Brain microvascular endothelial cell (primary cell): ENCODE measurements at regions not wholly inside any gene's neighbourhood (a gene's known extent, or its start where the extent isn't known, plus 50 kb on each side); places are given as distances from the start of the nearest gene placed in this dataset.

Experiments used
- DNase-seq: peaks from one replicate; pipeline ENCODE4 v3.0.0-alpha.2; 2020
- H3K27ac ChIP-seq: fragments of 250-450 bp; sonication (Bioruptor Pico); 2 replicates; pipeline ENCODE4 v1.5.1; 2020; ENCODE audit warnings: mild to moderate bottlenecking, moderate library complexity
- H3K27me3 ChIP-seq: fragments of 250-450 bp; sonication (Bioruptor Pico); replicated peaks from 2 replicates; pipeline ENCODE4 v1.5.1; 2020; ENCODE audit warnings: mild to moderate bottlenecking
- H3K36me3 ChIP-seq: fragments of 250-450 bp; sonication (Bioruptor Pico); replicated peaks from 2 replicates; pipeline ENCODE4 v1.5.1; 2020; ENCODE audit warnings: mild to moderate bottlenecking
- H3K4me3 ChIP-seq: 2 replicates; pipeline ENCODE4 v1.5.1; 2011; ENCODE audit warnings: low read depth, mild to moderate bottlenecking, control low read depth, low read length, moderate library complexity
- in situ Hi-C: cut with HindIII; loops from 2 replicates; pipeline ENCODE4 v1.10.0; 2017; ENCODE audit warnings: low sequenced_read_pairs, low pct_ligation_motif_present
- TF ChIP-seq, protein P1 (sequence below): IDR thresholded peaks from 2 replicates; pipeline ENCODE4 v1.5.1; 2011; ENCODE audit warnings: low read depth, mild to moderate bottlenecking, moderate library complexity, low read length, control low read depth, inconsistent platforms; ENCODE audit errors: missing control alignments

DNA sequence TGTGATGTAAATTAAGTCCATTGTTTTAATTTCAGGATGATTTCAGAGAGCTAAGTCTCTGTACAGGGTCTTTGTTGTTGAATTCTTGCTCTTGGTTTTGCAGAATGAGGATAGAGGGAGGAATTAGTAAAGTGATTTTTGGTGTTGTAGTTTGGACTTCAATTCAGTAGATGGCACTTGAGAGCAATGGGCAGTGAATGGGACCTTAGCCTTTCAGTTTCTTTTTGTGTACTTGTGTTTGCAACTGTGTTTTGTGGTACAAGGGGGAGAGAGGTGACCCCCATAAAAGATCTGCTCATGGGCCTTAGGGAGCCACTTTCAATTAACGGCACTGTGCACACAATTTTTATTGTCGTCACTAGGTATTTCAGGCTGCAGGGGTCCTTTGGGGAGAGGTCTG, 340.0 kb downstream of the DCAF12L2 start:
- no peaks in the 10 kb centered on the region for H3K27me3 ChIP-seq
- in situ Hi-C loops = no loop called here
- TF ChIP-seq, protein P1, sequence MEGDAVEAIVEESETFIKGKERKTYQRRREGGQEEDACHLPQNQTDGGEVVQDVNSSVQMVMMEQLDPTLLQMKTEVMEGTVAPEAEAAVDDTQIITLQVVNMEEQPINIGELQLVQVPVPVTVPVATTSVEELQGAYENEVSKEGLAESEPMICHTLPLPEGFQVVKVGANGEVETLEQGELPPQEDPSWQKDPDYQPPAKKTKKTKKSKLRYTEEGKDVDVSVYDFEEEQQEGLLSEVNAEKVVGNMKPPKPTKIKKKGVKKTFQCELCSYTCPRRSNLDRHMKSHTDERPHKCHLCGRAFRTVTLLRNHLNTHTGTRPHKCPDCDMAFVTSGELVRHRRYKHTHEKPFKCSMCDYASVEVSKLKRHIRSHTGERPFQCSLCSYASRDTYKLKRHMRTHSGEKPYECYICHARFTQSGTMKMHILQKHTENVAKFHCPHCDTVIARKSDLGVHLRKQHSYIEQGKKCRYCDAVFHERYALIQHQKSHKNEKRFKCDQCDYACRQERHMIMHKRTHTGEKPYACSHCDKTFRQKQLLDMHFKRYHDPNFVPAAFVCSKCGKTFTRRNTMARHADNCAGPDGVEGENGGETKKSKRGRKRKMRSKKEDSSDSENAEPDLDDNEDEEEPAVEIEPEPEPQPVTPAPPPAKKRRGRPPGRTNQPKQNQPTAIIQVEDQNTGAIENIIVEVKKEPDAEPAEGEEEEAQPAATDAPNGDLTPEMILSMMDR = no peak
- H3K27ac ChIP-seq = no peak overlapping the region
- no peaks in the 10 kb centered on the region for H3K36me3 ChIP-seq
- DNase-seq = no peak
- H3K4me3 ChIP-seq = no peak overlapping the region

DNA sequence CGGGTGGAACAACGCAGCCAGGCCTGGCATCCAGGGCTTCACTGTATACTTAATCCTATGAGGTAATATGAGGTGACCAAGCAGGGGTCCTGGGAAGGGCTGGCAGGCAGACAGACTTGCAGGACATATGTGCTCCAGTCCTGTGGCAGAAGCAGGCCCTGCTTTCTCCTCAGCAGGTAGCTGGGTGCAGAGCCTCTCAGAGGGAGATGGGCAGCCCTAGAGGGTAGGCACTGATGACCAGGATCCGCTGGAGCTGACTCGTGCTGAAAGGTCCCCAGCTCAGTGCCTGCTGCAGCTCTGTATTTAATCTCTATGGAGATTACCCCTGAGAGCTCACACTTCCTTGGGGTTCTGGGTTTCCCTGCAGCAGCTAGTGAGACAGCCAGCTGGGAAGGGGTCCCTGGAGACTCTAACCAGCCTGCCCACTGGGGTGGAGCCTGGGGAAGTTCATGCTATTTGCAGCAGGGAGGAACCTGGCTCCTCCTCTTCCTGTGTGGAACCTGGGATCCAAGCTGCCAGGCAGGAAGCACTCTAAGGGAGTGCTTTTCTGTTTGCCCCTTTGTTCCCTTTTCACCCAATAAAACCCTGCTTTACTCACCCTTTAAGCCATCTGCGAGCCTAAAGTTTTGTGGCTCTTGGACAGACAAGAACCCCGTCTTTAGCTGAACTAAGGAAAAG, 339.2 kb downstream of the DCAF12L2 start:
- in situ Hi-C loops = no loop called here
- DNase-seq = no peak
- Histone ChIP-seq H3K36me3 (no peaks in the 10 kb centered on the region), H3K27me3 (no peaks in the 10 kb centered on the region), H3K4me3 (no peak overlapping the region), H3K27ac (no peak overlapping the region)
- TF ChIP-seq, protein P1 = no peak

DNA sequence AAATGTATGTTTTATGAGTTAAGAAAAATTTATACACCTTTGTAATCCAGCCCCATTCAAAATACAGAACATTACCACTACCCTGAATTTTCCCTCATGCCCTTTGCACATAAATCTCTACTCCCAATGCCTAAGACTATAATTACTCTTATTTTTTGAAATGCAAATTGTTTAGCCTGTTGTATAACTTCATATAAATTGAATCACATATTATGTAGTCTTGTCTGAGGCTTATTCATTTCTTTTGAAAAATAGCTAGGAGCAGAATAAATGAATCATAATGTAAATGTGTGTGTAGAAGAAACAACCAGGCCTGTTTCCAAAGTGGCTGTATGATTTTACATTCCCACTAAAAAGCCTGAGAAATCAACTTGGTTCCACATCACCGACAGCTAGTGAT, 319.8 kb downstream of the DCAF12L2 start:
- TF ChIP-seq, protein P1 = no peak
- Histone ChIP-seq H3K27me3 (no peaks in the 10 kb centered on the region), H3K36me3 (no peaks in the 10 kb centered on the region), H3K27ac (no peak overlapping the region), H3K4me3 (no peak overlapping the region)
- in situ Hi-C loops = no loop called here
- no peak for DNase-seq

DNA sequence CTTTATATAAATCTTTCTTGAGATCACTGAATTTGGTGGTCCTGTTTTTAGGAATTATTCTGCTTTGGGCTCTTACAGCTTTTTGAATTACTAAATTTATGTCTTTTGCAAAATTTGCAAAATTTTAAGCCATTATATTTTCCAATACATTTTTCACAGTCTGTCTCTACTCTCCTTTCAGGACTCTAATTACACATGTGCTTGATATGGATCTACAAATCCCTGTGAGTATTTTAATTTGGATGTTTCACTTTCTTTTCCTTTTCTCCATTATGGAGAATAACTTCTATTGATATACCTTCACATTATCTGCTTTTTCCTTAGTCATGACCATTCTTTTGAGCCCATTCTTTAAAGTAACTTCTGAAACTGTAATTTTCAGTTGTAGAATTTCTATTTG, 315.4 kb downstream of the DCAF12L2 start:
- TF ChIP-seq, protein P1 = no peak
- DNase-seq = no peak
- in situ Hi-C loops = no loop called here
- H3K4me3 ChIP-seq = no peak overlapping the region
- no peaks in the 10 kb centered on the region for H3K36me3 ChIP-seq
- H3K27ac ChIP-seq = no peak overlapping the region
- no peaks in the 10 kb centered on the region for H3K27me3 ChIP-seq

DNA sequence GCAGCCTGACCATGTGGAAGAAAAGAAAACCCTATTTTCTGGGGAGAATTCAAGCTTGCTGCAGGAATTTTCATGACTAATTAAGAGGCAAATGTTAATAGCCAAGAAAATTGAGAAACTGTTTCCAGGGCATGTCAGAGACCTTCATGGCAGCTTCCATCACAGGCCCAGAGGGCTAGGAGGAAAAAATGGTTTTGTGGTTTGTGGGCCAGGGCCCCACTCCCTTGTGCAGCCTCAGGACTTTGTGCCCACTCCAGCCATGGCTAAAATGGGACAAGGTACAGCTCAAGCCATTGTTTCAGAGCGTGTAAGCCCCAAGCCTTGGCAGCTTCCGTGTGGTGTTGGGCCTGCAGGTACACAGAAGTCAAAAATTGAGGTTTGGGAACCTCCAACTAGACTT, 282.9 kb downstream of the DCAF12L2 start:
- TF ChIP-seq, protein P1 = no peak
- no peak overlapping the region for H3K27ac ChIP-seq
- in situ Hi-C loops = no loop called here
- no peaks in the 10 kb centered on the region for H3K27me3 ChIP-seq
- no peak for DNase-seq
- H3K36me3 ChIP-seq = no peaks in the 10 kb centered on the region
- H3K4me3 ChIP-seq = no peak overlapping the region

DNA sequence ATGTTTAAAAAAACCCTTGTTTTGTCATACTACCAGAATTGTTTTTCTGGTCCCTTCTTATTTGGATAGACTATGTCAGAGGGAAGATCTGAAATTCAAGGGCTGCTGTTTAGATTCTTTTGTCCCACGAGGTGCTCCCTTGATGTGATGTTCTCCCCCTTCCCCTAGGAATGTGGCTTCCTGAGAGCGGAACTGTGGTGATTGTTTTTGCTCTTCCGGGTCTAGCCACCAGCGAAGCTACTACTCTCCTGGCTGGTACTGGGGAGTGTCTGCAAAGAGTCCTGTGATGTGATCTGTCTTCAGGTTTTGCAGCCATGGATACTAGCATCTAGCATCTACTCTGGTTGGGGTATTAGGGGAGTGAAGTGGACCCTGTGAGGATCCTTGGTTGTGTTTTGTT, 271.1 kb downstream of the DCAF12L2 start:
- no peak for DNase-seq
- Histone ChIP-seq H3K4me3 (no peak overlapping the region), H3K36me3 (no peaks in the 10 kb centered on the region), H3K27me3 (no peaks in the 10 kb centered on the region), H3K27ac (no peak overlapping the region)
- in situ Hi-C loops = no loop called here
- TF ChIP-seq, protein P1 = no peak
